ENCODE measurements at regions not wholly inside any gene's neighbourhood (a gene's known extent, or its start where the extent isn't known, plus 50 kb on each side); places are given as distances from the start of the nearest gene placed in this dataset.

GRCh38 chr10:36202881-36203280 is 560.8 kb upstream of the FZD8 start:
- H3K36me3 ChIP-seq (ENCODE audit: insufficient read depth, insufficient read length, low read length) = no peaks in the 10 kb centered on the region
- H3K4me1 ChIP-seq (ENCODE audit: insufficient read depth, insufficient read length) = no peaks in the 10 kb centered on the region
- no peak overlapping the region for H3K4me3 ChIP-seq (ENCODE audit: insufficient read length, low read depth)
- no peaks in the 10 kb centered on the region for H3K27me3 ChIP-seq (ENCODE audit: insufficient read depth, insufficient read length)
- no peak overlapping the region for H3K9ac ChIP-seq (ENCODE audit: insufficient read length, low read depth)
- peaks cover 8% of the 10 kb centered on the region for H3K9me3 ChIP-seq (ENCODE audit: insufficient read depth, low read length)
- DNase-seq (ENCODE audit: low read depth, low spot score) = no peak
- no peak for TF ChIP-seq SUZ12 (IDR thresholded peaks at IDR 0.05; ENCODE audit: extremely low read depth, insufficient read depth, insufficient read length)
- no peak for TF ChIP-seq YY1 (IDR thresholded peaks at IDR 0.05; ENCODE audit: insufficient read depth, insufficient read length)
- no peak for TF ChIP-seq ZNF274 (IDR thresholded peaks at IDR 0.05; ENCODE audit: low read depth, low read length)

GRCh38 chr10:36200577-36200976 is 558.5 kb upstream of the FZD8 start:
- Histone ChIP-seq H3K4me3 (ENCODE audit: insufficient read length, low read depth) (no peak overlapping the region), H3K27me3 (ENCODE audit: insufficient read depth, insufficient read length) (no peaks in the 10 kb centered on the region), H3K36me3 (ENCODE audit: insufficient read depth, insufficient read length, low read length) (no peaks in the 10 kb centered on the region), H3K9ac (ENCODE audit: insufficient read length, low read depth) (no peak overlapping the region), H3K4me1 (ENCODE audit: insufficient read depth, insufficient read length) (no peaks in the 10 kb centered on the region), H3K9me3 (ENCODE audit: insufficient read depth, low read length) (peaks cover 10% of the 10 kb centered on the region)
- TF ChIP-seq YY1 (IDR thresholded peaks at IDR 0.05; ENCODE audit: insufficient read depth, insufficient read length) (no peak), SUZ12 (IDR thresholded peaks at IDR 0.05; ENCODE audit: extremely low read depth, insufficient read depth, insufficient read length) (no peak), ZNF274 (IDR thresholded peaks at IDR 0.05; ENCODE audit: low read depth, low read length) (no peak)
- no peak for DNase-seq (ENCODE audit: low read depth, low spot score)

- H3K9ac ChIP-seq (ENCODE audit: insufficient read length, low read depth) = no peak overlapping the region
These were observed 556.2 kb upstream of the FZD8 start for GRCh38 chr10:36198322-36198721.

GRCh38 chr10:36195364-36195763 is 553.3 kb upstream of the FZD8 start:
- no peak overlapping the region for H3K9ac ChIP-seq (ENCODE audit: insufficient read length, low read depth)
- peak; percentile 23 for DNase-seq (ENCODE audit: low read depth, low spot score)
- H3K4me1 ChIP-seq (ENCODE audit: insufficient read depth, insufficient read length) = peaks cover 4% of the 10 kb centered on the region
- H3K4me3 ChIP-seq (ENCODE audit: insufficient read length, low read depth) = no peak overlapping the region
- no peaks in the 10 kb centered on the region for H3K36me3 ChIP-seq (ENCODE audit: insufficient read depth, insufficient read length, low read length)
- TF ChIP-seq YY1 (IDR thresholded peaks at IDR 0.05; ENCODE audit: insufficient read depth, insufficient read length) = no peak
- TF ChIP-seq ZNF274 (IDR thresholded peaks at IDR 0.05; ENCODE audit: low read depth, low read length) = no peak
- no peak for TF ChIP-seq SUZ12 (IDR thresholded peaks at IDR 0.05; ENCODE audit: extremely low read depth, insufficient read depth, insufficient read length)
- peaks cover 25% of the 10 kb centered on the region for H3K9me3 ChIP-seq (ENCODE audit: insufficient read depth, low read length)
- no peaks in the 10 kb centered on the region for H3K27me3 ChIP-seq (ENCODE audit: insufficient read depth, insufficient read length)

More at GRCh38 chr10:36198322-36198721, 556.2 kb upstream of the FZD8 start:
- no peak for DNase-seq (ENCODE audit: low read depth, low spot score)
- peaks cover 10% of the 10 kb centered on the region for H3K9me3 ChIP-seq (ENCODE audit: insufficient read depth, low read length)
- H3K27me3 ChIP-seq (ENCODE audit: insufficient read depth, insufficient read length) = no peaks in the 10 kb centered on the region
- TF ChIP-seq ZNF274 (IDR thresholded peaks at IDR 0.05; ENCODE audit: low read depth, low read length) (no peak), SUZ12 (IDR thresholded peaks at IDR 0.05; ENCODE audit: extremely low read depth, insufficient read depth, insufficient read length) (no peak)
- no peaks in the 10 kb centered on the region for H3K36me3 ChIP-seq (ENCODE audit: insufficient read depth, insufficient read length, low read length)
- peaks cover 4% of the 10 kb centered on the region for H3K4me1 ChIP-seq (ENCODE audit: insufficient read depth, insufficient read length)
- no peak overlapping the region for H3K4me3 ChIP-seq (ENCODE audit: insufficient read length, low read depth)

- Histone ChIP-seq H3K27me3 (ENCODE audit: insufficient read depth, insufficient read length) (no peaks in the 10 kb centered on the region), H3K9ac (ENCODE audit: insufficient read length, low read depth) (no peak overlapping the region), H3K4me3 (ENCODE audit: insufficient read length, low read depth) (no peak overlapping the region), H3K9me3 (ENCODE audit: insufficient read depth, low read length) (peaks cover 26% of the 10 kb centered on the region), H3K4me1 (ENCODE audit: insufficient read depth, insufficient read length) (peaks cover 4% of the 10 kb centered on the region), H3K36me3 (ENCODE audit: insufficient read depth, insufficient read length, low read length) (no peaks in the 10 kb centered on the region)
- DNase-seq (ENCODE audit: low read depth, low spot score) = no peak
- no peak for TF ChIP-seq YY1 (IDR thresholded peaks at IDR 0.05; ENCODE audit: insufficient read depth, insufficient read length)
- TF ChIP-seq SUZ12 (IDR thresholded peaks at IDR 0.05; ENCODE audit: extremely low read depth, insufficient read depth, insufficient read length) = no peak
These were observed 552.2 kb upstream of the FZD8 start for GRCh38 chr10:36194276-36194675.

GRCh38 chr10:36191009-36191408 is 548.9 kb upstream of the FZD8 start:
- no peak for TF ChIP-seq SUZ12 (IDR thresholded peaks at IDR 0.05; ENCODE audit: extremely low read depth, insufficient read depth, insufficient read length)
- no peak for TF ChIP-seq ZNF274 (IDR thresholded peaks at IDR 0.05; ENCODE audit: low read depth, low read length)
- no peak for TF ChIP-seq YY1 (IDR thresholded peaks at IDR 0.05; ENCODE audit: insufficient read depth, insufficient read length)
- peaks cover 7% of the 10 kb centered on the region for H3K4me1 ChIP-seq (ENCODE audit: insufficient read depth, insufficient read length)
- no peak overlapping the region for H3K4me3 ChIP-seq (ENCODE audit: insufficient read length, low read depth)
- H3K9me3 ChIP-seq (ENCODE audit: insufficient read depth, low read length) = peaks cover 16% of the 10 kb centered on the region
- H3K9ac ChIP-seq (ENCODE audit: insufficient read length, low read depth) = no peak overlapping the region
- H3K27me3 ChIP-seq (ENCODE audit: insufficient read depth, insufficient read length) = no peaks in the 10 kb centered on the region
- H3K36me3 ChIP-seq (ENCODE audit: insufficient read depth, insufficient read length, low read length) = no peaks in the 10 kb centered on the region
- DNase-seq (ENCODE audit: low read depth, low spot score) = no peak

GRCh38 chr10:36188461-36188860 is 546.4 kb upstream of the FZD8 start:
- no peak for DNase-seq (ENCODE audit: low read depth, low spot score)
- no peaks in the 10 kb centered on the region for H3K36me3 ChIP-seq (ENCODE audit: insufficient read depth, insufficient read length, low read length)
- peaks cover 16% of the 10 kb centered on the region for H3K9me3 ChIP-seq (ENCODE audit: insufficient read depth, low read length)
- no peak overlapping the region for H3K9ac ChIP-seq (ENCODE audit: insufficient read length, low read depth)
- no peaks in the 10 kb centered on the region for H3K27me3 ChIP-seq (ENCODE audit: insufficient read depth, insufficient read length)
- no peak for TF ChIP-seq ZNF274 (IDR thresholded peaks at IDR 0.05; ENCODE audit: low read depth, low read length)
- TF ChIP-seq YY1 (IDR thresholded peaks at IDR 0.05; ENCODE audit: insufficient read depth, insufficient read length) = no peak
- no peak for TF ChIP-seq SUZ12 (IDR thresholded peaks at IDR 0.05; ENCODE audit: extremely low read depth, insufficient read depth, insufficient read length)
- H3K4me1 ChIP-seq (ENCODE audit: insufficient read depth, insufficient read length) = peaks cover 5% of the 10 kb centered on the region
- H3K4me3 ChIP-seq (ENCODE audit: insufficient read length, low read depth) = no peak overlapping the region

GRCh38 chr10:36188080-36188453 is 546.0 kb upstream of the FZD8 start:
- no peak overlapping the region for H3K4me3 ChIP-seq (ENCODE audit: insufficient read length, low read depth)
- no peak overlapping the region for H3K9ac ChIP-seq (ENCODE audit: insufficient read length, low read depth)
- peak; percentile 76 for DNase-seq (ENCODE audit: low read depth, low spot score)
- H3K27me3 ChIP-seq (ENCODE audit: insufficient read depth, insufficient read length) = no peaks in the 10 kb centered on the region
- peaks cover 16% of the 10 kb centered on the region for H3K9me3 ChIP-seq (ENCODE audit: insufficient read depth, low read length)
- no peak for TF ChIP-seq ZNF274 (IDR thresholded peaks at IDR 0.05; ENCODE audit: low read depth, low read length)
- no peak for TF ChIP-seq SUZ12 (IDR thresholded peaks at IDR 0.05; ENCODE audit: extremely low read depth, insufficient read depth, insufficient read length)
- TF ChIP-seq YY1 (IDR thresholded peaks at IDR 0.05; ENCODE audit: insufficient read depth, insufficient read length) = no peak
- H3K4me1 ChIP-seq (ENCODE audit: insufficient read depth, insufficient read length) = peaks cover 5% of the 10 kb centered on the region
- H3K36me3 ChIP-seq (ENCODE audit: insufficient read depth, insufficient read length, low read length) = no peaks in the 10 kb centered on the region

Data from NT2/D1 (cell line).